Uterus (tissue), 3 donors: ENCODE measurements at regions not wholly inside any gene's neighbourhood (a gene's known extent, or its start where the extent isn't known, plus 50 kb on each side); places are given as distances from the start of the nearest gene placed in this dataset.
"Not testable (repeated sequence)": the region's sequence is repeated elsewhere in the genome, so short reads cannot be mapped to it uniquely, and the experiment has no call there.

Experiments
- DNase-seq, 2 donors: peaks; one replicate each; pipeline ENCODE4 v3.0.0-alpha.2; 2019 to 2020
- H3K27ac ChIP-seq, 2 donors: fragments of 200-600 bp; sonication (generic); 1 replicate in 1 of 2; 2 replicates in 1 of 2; pipeline ENCODE4 v1.5.1; 2016 to 2018
- H3K27me3 ChIP-seq, 2 donors: fragments of 200-600 bp; sonication (generic); one replicate each; pipeline ENCODE4 v1.5.1; 2018 to 2019; ENCODE audit warnings: control low read depth in 1 of 2
- H3K36me3 ChIP-seq, 2 donors: fragments of 200-600 bp; sonication (generic); one replicate each; pipeline ENCODE4 v1.5.1; 2019; ENCODE audit warnings: control low read depth in 1 of 2
- H3K4me1 ChIP-seq, 2 donors: fragments of 200-600 bp; sonication (generic); one replicate each; pipeline ENCODE4 v1.5.1; 2018 to 2019; ENCODE audit warnings: control low read depth in 1 of 2
- H3K4me3 ChIP-seq, 2 donors: fragments of 200-600 bp; sonication (generic); 1 replicate in 1 of 2; 2 replicates in 1 of 2; pipeline ENCODE4 v1.5.1; 2018 to 2019; ENCODE audit warnings: mild to moderate bottlenecking in 1 of 2
- H3K9me3 ChIP-seq, 2 donors: fragments of 200-600 bp; sonication (generic); one replicate each; pipeline ENCODE4 v1.5.1; 2019; ENCODE audit warnings: control low read depth in 1 of 2
- POLR2A ChIP-seq, 2 donors: fragments of 450-650 bp; IDR thresholded peaks; one replicate each; pipeline ENCODE4 v1.6.1; 2016; ENCODE audit warnings: antibody characterized with exemption in 2 of 2, mild to moderate bottlenecking in 1 of 2, moderate library complexity in 1 of 2
- intact Hi-C: fragments of 100-400 bp; cut with DNase I; formaldehyde crosslinking; loops from one replicate; pipeline ENCODE4 v1.15.1; 2023; ENCODE audit warnings: low total_unique reads
- TF ChIP-seq, protein P1 (sequence below), 4 experiments: fragments of 200-600 bp in 2 of 4; fragments of 450-650 bp in 2 of 4; sonication (generic) in 2 of 4; IDR thresholded peaks; one replicate each; pipeline ENCODE4 v1.5.1; 2016 to 2019; ENCODE audit warnings: antibody characterized with exemption in 4 of 4, mild to moderate bottlenecking in 2 of 4, moderate library complexity in 1 of 4
- donor health status: DM: yes; HTN: yes; CAD: no.

DNA sequence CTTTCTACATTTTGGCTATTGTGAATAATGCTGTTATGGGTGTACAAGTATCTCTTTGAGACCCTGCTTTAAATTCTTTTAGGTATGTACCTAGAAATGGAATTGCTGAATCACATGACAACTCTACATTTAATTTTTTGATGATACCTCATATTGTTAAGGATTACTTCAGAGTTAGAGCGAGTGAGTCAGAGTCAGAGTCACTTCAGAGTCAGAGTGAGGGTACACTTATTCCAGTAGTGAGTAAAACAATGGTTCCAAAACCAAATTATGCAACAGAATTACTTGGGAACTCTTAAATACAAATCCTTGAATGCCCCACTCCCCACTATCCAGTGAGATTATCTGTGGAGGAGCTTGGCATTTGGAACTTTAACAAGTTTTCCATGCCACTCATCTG lies 50.3 kb upstream of the SNRK start:
- no peak for DNase-seq
- H3K4me3 ChIP-seq: no peak overlapping the region
- no peaks in the 10 kb centered on the region for H3K9me3 ChIP-seq
- TF ChIP-seq POLR2A (IDR thresholded peaks at IDR 0.05): no peak
- TF ChIP-seq, protein P1, sequence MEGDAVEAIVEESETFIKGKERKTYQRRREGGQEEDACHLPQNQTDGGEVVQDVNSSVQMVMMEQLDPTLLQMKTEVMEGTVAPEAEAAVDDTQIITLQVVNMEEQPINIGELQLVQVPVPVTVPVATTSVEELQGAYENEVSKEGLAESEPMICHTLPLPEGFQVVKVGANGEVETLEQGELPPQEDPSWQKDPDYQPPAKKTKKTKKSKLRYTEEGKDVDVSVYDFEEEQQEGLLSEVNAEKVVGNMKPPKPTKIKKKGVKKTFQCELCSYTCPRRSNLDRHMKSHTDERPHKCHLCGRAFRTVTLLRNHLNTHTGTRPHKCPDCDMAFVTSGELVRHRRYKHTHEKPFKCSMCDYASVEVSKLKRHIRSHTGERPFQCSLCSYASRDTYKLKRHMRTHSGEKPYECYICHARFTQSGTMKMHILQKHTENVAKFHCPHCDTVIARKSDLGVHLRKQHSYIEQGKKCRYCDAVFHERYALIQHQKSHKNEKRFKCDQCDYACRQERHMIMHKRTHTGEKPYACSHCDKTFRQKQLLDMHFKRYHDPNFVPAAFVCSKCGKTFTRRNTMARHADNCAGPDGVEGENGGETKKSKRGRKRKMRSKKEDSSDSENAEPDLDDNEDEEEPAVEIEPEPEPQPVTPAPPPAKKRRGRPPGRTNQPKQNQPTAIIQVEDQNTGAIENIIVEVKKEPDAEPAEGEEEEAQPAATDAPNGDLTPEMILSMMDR (IDR thresholded peaks at IDR 0.05): no peak
- H3K27me3 ChIP-seq: no peaks in the 10 kb centered on the region
- no peak overlapping the region for H3K27ac ChIP-seq
- no peaks in the 10 kb centered on the region for H3K36me3 ChIP-seq
- no peaks in the 10 kb centered on the region for H3K4me1 ChIP-seq
- intact Hi-C loops: no loop called here

GRCh38 chr3:43233062-43233461 lies 53.3 kb upstream of the SNRK start:
- no peak overlapping the region for H3K27ac ChIP-seq
- no peaks in the 10 kb centered on the region for H3K4me1 ChIP-seq
- TF ChIP-seq, protein P1 (IDR thresholded peaks at IDR 0.05): no peak
- no peak for TF ChIP-seq POLR2A (IDR thresholded peaks at IDR 0.05)
- intact Hi-C loops: no loop called here
- H3K27me3 ChIP-seq: no peaks in the 10 kb centered on the region
- no peaks in the 10 kb centered on the region for H3K36me3 ChIP-seq
- no peaks in the 10 kb centered on the region for H3K9me3 ChIP-seq
- no peak for DNase-seq
- no peak overlapping the region for H3K4me3 ChIP-seq

GRCh38 chr3:43231276-43232000 lies 54.9 kb upstream of the SNRK start:
- H3K27ac ChIP-seq: peak overlapping the region in 1 of 2 donors; percentile 40
- no peak for TF ChIP-seq POLR2A (IDR thresholded peaks at IDR 0.05)
- TF ChIP-seq, protein P1 (IDR thresholded peaks at IDR 0.05): no peak
- H3K36me3 ChIP-seq: no peaks in the 10 kb centered on the region
- intact Hi-C loops: no loop called here
- no peak for DNase-seq
- no peaks in the 10 kb centered on the region for H3K9me3 ChIP-seq
- no peaks in the 10 kb centered on the region for H3K4me1 ChIP-seq
- H3K4me3 ChIP-seq: no peak overlapping the region
- no peaks in the 10 kb centered on the region for H3K27me3 ChIP-seq

DNA sequence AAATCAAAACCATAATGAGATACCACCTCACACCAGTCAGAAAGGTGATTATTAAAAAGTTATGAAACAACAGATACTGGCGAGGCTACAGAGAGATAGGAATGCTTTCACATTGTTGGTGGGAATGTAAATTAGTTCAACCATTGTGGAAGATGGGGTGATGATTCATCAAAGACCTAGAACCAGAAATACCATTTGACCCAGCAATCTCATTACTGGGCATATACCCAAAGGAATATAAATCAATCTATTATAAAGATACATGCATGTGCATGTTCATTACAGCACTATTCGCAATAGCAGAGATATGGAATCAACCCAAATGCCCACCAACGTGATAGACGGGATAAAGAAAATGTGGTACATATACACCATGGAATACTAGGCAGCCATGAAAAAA lies 56.5 kb upstream of the SNRK start:
- H3K9me3 ChIP-seq, H3K27ac ChIP-seq, H3K4me3 ChIP-seq, H3K36me3 ChIP-seq, intact Hi-C loops, H3K4me1 ChIP-seq, DNase-seq, H3K27me3 ChIP-seq: not testable (repeated sequence)

GRCh38 chr3:43227685-43228084 lies 58.7 kb upstream of the SNRK start:
- H3K4me1 ChIP-seq, H3K36me3 ChIP-seq, H3K27me3 ChIP-seq, H3K4me3 ChIP-seq, H3K27ac ChIP-seq, intact Hi-C loops, DNase-seq, H3K9me3 ChIP-seq: not testable (repeated sequence)

DNA sequence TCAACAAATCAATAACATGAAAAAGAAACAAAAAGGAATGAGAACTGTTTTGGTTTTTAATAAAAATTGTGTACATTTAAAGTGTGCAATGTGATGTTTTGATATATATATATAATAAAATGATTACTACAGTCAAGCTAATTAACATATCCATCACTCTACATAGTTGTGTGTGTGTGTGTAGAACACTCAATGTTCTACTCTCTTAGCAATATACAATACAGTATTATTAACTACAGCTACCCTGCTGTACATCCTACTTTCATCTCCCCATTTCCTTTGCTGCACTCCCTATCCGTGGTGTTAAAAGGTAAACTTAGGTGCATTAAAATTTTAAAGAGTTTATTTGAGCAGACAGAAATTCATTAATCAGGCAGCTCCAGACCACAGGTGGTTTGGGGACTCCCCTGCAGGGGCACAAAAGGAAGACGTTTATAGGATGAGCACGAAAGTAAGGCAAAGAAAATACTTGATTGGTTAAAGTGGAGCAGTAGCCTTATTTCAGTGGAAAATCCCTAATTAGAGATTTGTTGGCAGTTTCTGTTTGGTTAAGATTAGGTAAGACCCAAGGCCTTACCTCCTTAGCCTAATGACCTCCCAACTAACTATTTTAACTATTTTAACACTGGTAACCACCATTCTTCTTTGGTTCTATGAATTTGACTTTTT lies 61.8 kb upstream of the SNRK start:
- TF ChIP-seq, protein P1 (IDR thresholded peaks at IDR 0.05): no peak
- TF ChIP-seq POLR2A (IDR thresholded peaks at IDR 0.05): no peak
- no peaks in the 10 kb centered on the region for H3K36me3 ChIP-seq
- intact Hi-C loops: no loop called here

More for the DNA sequence above, 61.8 kb upstream of the SNRK start:
- DNase-seq: no peak
- Histone ChIP-seq H3K27ac (no peak overlapping the region), H3K27me3 (no peaks in the 10 kb centered on the region), H3K4me3 (no peak overlapping the region), H3K9me3 (no peaks in the 10 kb centered on the region), H3K4me1 (no peaks in the 10 kb centered on the region)
